AG04449 (cell line): ENCODE measurements at regions not wholly inside any gene's neighbourhood (a gene's known extent, or its start where the extent isn't known, plus 50 kb on each side); places are given as distances from the start of the nearest gene placed in this dataset.

Experiments used
- CTCF ChIA-PET: fragments of 350-600 bp; formaldehyde crosslinking; extraction: SDS; loops from one replicate; lab custom pipeline; 2021; ENCODE audit warnings: antibody characterized with exemption; lab: Yijun Ruan, JAX
- POLR2A ChIA-PET: fragments of 400-600, 350-600 bp; formaldehyde crosslinking; extraction: SDS; loops from one replicate; lab custom pipeline; 2020; ENCODE audit warnings: antibody characterized with exemption, inconsistent platforms; lab: Yijun Ruan, JAX
- DNase-seq: peaks from one replicate; pipeline ENCODE4 v3.0.0-alpha.2; 2010; ENCODE audit warnings: low read depth, low spot score
- H3K4me3 ChIP-seq: 2 replicates; pipeline ENCODE4 v1.5.1; 2011; ENCODE audit warnings: low read depth, mild to moderate bottlenecking, control low read depth, low read length
- TF ChIP-seq, protein P1 (sequence below): IDR thresholded peaks from one replicate; pipeline ENCODE4 v1.5.1; 2011; ENCODE audit warnings: mild to moderate bottlenecking, moderate library complexity, low read length, control low read depth, inconsistent platforms; ENCODE audit not compliant: insufficient read depth; ENCODE audit errors: missing control alignments

DNA sequence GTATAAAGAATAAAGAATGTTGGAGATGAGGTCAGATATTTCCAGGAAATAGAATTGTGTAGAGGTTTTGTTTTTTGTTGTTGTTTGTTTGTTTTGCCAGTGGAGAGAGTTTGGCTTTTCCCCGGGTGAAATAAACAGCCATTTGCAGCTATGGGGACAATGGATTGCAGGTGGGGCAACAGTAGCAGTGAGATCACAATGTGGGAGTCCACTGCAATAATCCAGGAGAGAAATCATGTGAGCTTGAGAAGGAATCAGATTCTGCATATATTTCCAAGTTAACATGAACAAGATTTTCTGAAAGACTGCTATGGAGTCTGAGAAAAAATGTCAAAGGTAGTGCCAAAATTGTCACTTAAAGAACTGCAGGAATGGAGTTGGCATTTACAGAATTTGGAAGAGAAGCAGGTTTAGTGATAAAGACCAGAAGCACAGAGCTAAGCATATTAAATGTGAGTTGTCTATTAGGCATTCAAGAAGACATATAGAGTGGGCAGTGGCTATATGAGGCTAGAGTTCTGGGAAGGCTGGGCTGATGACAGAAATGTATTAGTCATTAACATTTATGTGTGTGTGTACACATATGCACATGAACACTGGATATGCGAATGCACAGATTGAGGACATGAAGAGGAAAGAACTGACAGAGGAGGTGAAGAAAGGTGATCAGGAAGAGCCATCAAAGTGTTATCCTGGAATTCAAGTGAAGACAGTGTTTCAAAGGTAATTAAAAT, 729.6 kb upstream of the PTBP2 start:
- no peak overlapping the region for H3K4me3 ChIP-seq
- no peak for DNase-seq
- ChIA-PET CTCF (no interaction called here), POLR2A (no interaction called here)
- TF ChIP-seq, protein P1, sequence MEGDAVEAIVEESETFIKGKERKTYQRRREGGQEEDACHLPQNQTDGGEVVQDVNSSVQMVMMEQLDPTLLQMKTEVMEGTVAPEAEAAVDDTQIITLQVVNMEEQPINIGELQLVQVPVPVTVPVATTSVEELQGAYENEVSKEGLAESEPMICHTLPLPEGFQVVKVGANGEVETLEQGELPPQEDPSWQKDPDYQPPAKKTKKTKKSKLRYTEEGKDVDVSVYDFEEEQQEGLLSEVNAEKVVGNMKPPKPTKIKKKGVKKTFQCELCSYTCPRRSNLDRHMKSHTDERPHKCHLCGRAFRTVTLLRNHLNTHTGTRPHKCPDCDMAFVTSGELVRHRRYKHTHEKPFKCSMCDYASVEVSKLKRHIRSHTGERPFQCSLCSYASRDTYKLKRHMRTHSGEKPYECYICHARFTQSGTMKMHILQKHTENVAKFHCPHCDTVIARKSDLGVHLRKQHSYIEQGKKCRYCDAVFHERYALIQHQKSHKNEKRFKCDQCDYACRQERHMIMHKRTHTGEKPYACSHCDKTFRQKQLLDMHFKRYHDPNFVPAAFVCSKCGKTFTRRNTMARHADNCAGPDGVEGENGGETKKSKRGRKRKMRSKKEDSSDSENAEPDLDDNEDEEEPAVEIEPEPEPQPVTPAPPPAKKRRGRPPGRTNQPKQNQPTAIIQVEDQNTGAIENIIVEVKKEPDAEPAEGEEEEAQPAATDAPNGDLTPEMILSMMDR = no peak

DNA sequence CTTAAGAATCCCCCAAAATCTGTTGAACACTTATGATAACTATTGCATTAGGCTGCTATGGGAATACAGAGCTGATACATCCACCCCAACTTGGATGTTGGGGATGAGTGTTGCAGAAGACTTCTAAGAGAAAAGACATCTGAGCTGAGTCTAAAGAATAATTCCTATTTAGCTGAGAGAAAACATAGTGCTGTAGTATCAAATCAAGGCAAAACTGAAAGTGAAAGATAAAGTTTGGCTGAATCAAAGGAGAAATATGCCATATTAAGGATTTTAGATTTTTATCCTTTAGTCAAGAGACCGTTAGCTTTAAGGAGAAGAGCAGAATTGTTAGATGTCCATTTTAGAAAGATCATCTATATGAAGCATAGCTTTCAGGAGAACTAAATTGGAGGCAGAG, 726.9 kb upstream of the PTBP2 start:
- TF ChIP-seq, protein P1 = no peak
- H3K4me3 ChIP-seq = no peak overlapping the region
- ChIA-PET POLR2A (no interaction called here), CTCF (no interaction called here)
- DNase-seq = no peak

DNA sequence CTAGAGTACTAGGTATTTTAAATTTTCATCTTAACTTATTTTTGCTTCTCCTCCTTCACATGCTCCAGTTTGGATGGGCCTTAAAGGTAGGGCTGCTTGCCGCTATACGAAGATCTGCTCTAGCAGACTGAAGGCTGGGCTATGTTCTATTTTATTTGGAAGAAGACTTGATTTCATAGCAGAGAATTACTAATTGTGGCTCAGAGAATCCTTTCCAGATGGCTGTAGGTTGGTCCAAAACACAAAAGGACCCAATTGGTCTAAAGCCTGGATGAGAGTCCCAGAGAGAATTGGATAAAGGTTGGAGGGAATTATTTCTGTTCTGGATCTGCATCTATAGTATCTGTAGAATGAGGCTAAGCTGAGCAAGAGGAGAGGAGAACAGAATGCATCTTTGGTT, 719.4 kb upstream of the PTBP2 start:
- POLR2A ChIA-PET = no interaction called here
- TF ChIP-seq, protein P1 = no peak
- CTCF ChIA-PET = no interaction called here
- DNase-seq = no peak
- H3K4me3 ChIP-seq = no peak overlapping the region

DNA sequence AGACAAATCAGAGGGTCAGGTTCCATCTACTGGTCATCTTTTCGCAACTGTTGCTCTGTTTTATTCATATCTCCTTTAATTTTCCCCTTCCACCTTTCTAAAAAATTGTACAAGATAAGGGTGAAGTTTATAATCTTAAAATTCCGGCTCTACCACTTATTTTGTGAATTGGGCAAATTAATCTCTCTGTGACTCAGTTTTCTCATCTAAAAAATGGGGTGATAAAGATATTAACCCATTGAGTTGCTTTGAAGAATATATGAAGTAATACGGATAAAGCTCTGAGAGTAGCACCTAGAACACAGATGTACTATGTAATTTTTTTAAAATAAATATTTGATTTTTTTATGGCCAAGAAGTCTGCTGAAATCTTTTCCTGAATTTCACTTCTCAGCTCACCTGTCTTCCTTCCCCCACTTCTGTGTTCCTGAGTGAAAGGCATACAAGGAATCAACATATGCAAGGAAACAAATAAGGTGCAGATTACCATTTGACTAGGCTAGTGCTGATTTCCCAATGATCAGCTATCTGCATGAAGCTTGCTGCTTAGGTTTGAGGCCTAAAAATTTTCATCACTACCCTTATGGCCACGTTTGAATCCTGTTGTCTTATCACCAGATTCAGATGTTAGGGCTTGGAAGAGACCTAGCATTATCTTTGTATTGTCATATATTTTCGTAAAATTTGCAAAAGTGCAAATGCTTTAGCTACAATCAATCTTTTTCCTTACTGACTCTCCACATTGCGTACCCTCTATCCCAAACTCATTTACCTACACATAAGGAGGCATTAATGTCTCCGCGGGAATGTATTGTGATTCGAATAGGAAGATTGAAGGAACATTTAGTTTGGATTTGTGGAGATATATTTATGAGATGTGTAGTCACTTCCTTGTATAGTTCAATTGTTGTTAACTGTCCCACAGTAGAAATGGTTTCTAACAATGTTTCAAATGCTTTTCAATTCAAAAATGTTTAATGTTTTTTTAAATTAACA, 718.3 kb upstream of the PTBP2 start:
- CTCF ChIA-PET = no interaction called here
- TF ChIP-seq, protein P1 = no peak
- DNase-seq = no peak
- POLR2A ChIA-PET = no interaction called here
- no peak overlapping the region for H3K4me3 ChIP-seq

DNA sequence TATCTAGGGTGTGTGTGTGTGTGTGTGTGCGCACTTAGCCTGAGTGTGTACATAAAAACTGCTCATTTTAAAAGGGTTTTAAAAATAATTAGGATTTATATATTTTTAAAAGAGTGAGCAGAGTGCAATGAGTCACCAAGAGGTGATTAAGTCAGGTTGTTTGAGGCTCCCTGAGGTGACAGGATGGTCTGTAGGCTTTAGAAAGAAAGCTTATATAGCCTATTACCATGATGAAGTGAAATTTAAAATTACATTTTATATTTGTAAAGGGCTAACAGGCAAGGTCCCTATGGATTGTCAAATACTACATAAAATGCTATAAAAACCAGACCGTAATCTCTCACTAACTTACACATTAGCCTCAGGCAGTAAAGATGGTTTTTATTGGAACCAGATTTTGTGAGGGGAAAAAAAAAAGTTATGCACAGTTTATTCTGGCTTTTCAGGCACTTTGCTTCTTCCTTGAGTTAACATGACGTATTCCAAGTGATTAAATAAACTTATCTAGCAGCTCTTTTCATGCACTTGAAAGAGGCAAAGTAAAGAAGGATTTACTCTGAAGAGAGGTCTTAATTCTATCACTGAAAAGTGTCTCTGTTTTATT, 711.7 kb upstream of the PTBP2 start:
- ChIA-PET CTCF (no interaction called here), POLR2A (no interaction called here)
- no peak for DNase-seq

More for the DNA sequence above, 711.7 kb upstream of the PTBP2 start:
- TF ChIP-seq, protein P1 = no peak
- H3K4me3 ChIP-seq = no peak overlapping the region
